Keratinocyte (primary cell): ENCODE measurements at regions not wholly inside any gene's neighbourhood (a gene's known extent, or its start where the extent isn't known, plus 50 kb on each side); places are given as distances from the start of the nearest gene placed in this dataset.

Source experiments
- CTCF ChIP-seq, 3 experiments: IDR thresholded peaks in 1 of 3; conservative IDR thresholded peaks in 1 of 3; optimal IDR thresholded peaks in 1 of 3; 2 replicates in 2 of 3; 3 replicates in 1 of 3; pipeline versions ENCODE3 to v1.5.1; 2011; ENCODE audit warnings: low read length in 3 of 3, mild to moderate bottlenecking in 3 of 3, moderate library complexity in 2 of 3, control low read depth in 1 of 3, inconsistent platforms in 1 of 3; ENCODE audit not compliant: insufficient read depth in 2 of 3; ENCODE audit errors: extremely low read depth in 1 of 3
- EZH2 ChIP-seq: IDR thresholded peaks from one replicate; pipeline ENCODE4 v1.6.1; 2012; ENCODE audit warnings: inconsistent platforms, mild to moderate bottlenecking, low read length, moderate library complexity

DNA sequence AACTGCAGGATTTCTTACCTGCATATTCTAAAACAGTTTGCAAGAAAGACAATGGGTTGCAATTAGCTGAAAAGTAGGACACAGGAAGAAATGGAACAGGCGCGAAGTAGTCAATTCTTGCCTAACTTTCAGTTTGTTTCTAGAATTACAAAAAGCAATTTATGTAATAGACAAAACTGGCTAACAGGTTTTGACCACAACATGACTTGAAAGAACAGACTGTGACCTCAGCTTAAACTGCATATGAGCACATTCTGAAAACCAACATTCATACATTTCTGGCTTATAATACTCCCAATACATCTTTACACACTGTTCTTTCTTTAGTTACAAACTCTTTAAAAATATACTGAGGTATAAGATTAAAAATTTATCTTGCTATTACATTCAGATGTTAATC, 405.9 kb upstream of the B3GALT2 start:
- TF ChIP-seq CTCF (optimal IDR thresholded peaks at IDR 0.05 in 1 of 3, IDR thresholded peaks at IDR 0.05 in 1 of 3, conservative IDR thresholded peaks at IDR 0.05 in 1 of 3; ENCODE audit: extremely low read depth in 1 of 3, insufficient read depth in 2 of 3, low read length in 3 of 3) (no peak), EZH2 (no peak)
